GM12878 (cell line): ENCODE measurements at regions not wholly inside any gene's neighbourhood (a gene's known extent, or its start where the extent isn't known, plus 50 kb on each side); places are given as distances from the start of the nearest gene placed in this dataset.

Source experiments
- CTCF ChIP-seq, 3 experiments: IDR thresholded peaks in 2 of 3; conservative IDR thresholded peaks in 1 of 3; 2 replicates each; pipeline ENCODE4 v1.5.1; 2011; ENCODE audit warnings: low read depth in 3 of 3, low read length in 3 of 3, mild to moderate bottlenecking in 3 of 3, control low read depth in 2 of 3, moderate library complexity in 2 of 3, inconsistent platforms in 1 of 3, mixed read lengths in 1 of 3; ENCODE audit not compliant: control insufficient read depth in 2 of 3, insufficient read depth in 1 of 3; ENCODE audit errors: extremely low read depth in 1 of 3
- CUX1 ChIP-seq: IDR thresholded peaks from 2 replicates; pipeline ENCODE4 v1.6.1; 2012; ENCODE audit warnings: improper control_type of control experiment, low read depth, low read length; ENCODE audit not compliant: insufficient replicate concordance
- HSF1 ChIP-seq: fragments of 150-350 bp; IDR thresholded peaks from 2 replicates; pipeline ENCODE4 v1.6.1; 2014; ENCODE audit warnings: mild to moderate bottlenecking, low read depth, low read length
- NFXL1 ChIP-seq: fragments of 450-650 bp; IDR thresholded peaks from 2 replicates; pipeline ENCODE4 v1.6.1; 2017; ENCODE audit warnings: antibody characterized with exemption, mild to moderate bottlenecking, borderline replicate concordance
- POLR2A ChIP-seq: IDR thresholded peaks from 2 replicates; pipeline ENCODE4 v1.6.1; 2011; ENCODE audit warnings: low read depth, mild to moderate bottlenecking, low read length
- POLR2AphosphoS5 ChIP-seq: IDR thresholded peaks from 2 replicates; pipeline ENCODE4 v1.6.1; 2011; ENCODE audit warnings: mild to moderate bottlenecking, low read length, inconsistent platforms
- RAD21 ChIP-seq: IDR thresholded peaks from 2 replicates; pipeline ENCODE4 v1.6.1; 2011; ENCODE audit warnings: mild to moderate bottlenecking, low read depth, low read length, moderate library complexity; ENCODE audit not compliant: insufficient read depth
- SMARCA5 ChIP-seq: fragments of 450-650 bp; IDR thresholded peaks from 2 replicates; pipeline ENCODE4 v1.6.1; 2017; ENCODE audit warnings: mild to moderate bottlenecking
- ZBTB33 ChIP-seq: fragments of 450-650 bp; IDR thresholded peaks from 2 replicates; pipeline ENCODE4 v1.6.1; 2017; ENCODE audit warnings: mild to moderate bottlenecking
- ZBTB4 ChIP-seq: fragments of 450-650 bp; formaldehyde crosslinking; IDR thresholded peaks from 2 replicates; pipeline ENCODE4 v1.4.0; 2022; ENCODE audit warnings: mild to moderate bottlenecking, moderate library complexity
- ZNF622 ChIP-seq: fragments of 450-650 bp; IDR thresholded peaks from 2 replicates; pipeline ENCODE4 v1.6.1; 2017; ENCODE audit warnings: mild to moderate bottlenecking, inconsistent platforms
- ZZZ3 ChIP-seq: IDR thresholded peaks from 2 replicates; pipeline ENCODE4 v1.6.1; 2011; ENCODE audit warnings: low read depth; ENCODE audit not compliant: control insufficient read depth, insufficient read length

GRCh38 chr9:25513509-25514033, 164.7 kb downstream of the TUSC1 start:
- TF ChIP-seq CUX1 (no peak), POLR2AphosphoS5 (no peak), ZBTB4 (CRISPR knock-in tag) (no peak), HSF1 (no peak), NFXL1 (no peak), CTCF (IDR thresholded peaks at IDR 0.05 in 2 of 3, conservative IDR thresholded peaks at IDR 0.05 in 1 of 3; ENCODE audit: control insufficient read depth in 2 of 3, extremely low read depth in 1 of 3, insufficient read depth in 1 of 3, low read depth in 3 of 3, low read length in 3 of 3) (no peak), POLR2A (no peak), SMARCA5 (no peak), ZZZ3 (no peak), RAD21 (no peak), ZBTB33 (no peak), ZNF622 (no peak)
